GM21723 (cell line): ENCODE measurements at regions not wholly inside any gene's neighbourhood (a gene's known extent, or its start where the extent isn't known, plus 50 kb on each side); places are given as distances from the start of the nearest gene placed in this dataset.
"Not testable (repeated sequence)": the region's sequence is repeated elsewhere in the genome, so short reads cannot be mapped to it uniquely, and the experiment has no call there.

Experiments used
- ATAC-seq: cut with Tn5 transposase; IDR thresholded peaks from one replicate; pipeline ENCODE4 v1.9.1; 2021; ENCODE audit warnings: mild to moderate bottlenecking, moderate library complexity; ENCODE audit not compliant: unreplicated experiment

GRCh38 chr1:192862271-192862670 is 53.4 kb downstream of the RGS2 start:
- no peak for ATAC-seq

GRCh38 chr1:192866241-192866868 is 57.5 kb downstream of the RGS2 start:
- ATAC-seq = no peak

- no peak for ATAC-seq
Measured at GRCh38 chr1:192867180-192867579, 58.3 kb downstream of the RGS2 start.

GRCh38 chr1:192869308-192869940 is 60.6 kb downstream of the RGS2 start:
- no peak for ATAC-seq

GRCh38 chr1:192872010-192872409 is 63.2 kb downstream of the RGS2 start:
- ATAC-seq = no peak

- ATAC-seq = no peak
Measured at GRCh38 chr1:192873836-192874235, 65.0 kb downstream of the RGS2 start.

GRCh38 chr1:192876633-192877032 is 67.8 kb downstream of the RGS2 start:
- no peak for ATAC-seq

- ATAC-seq = no peak
Measured at GRCh38 chr1:192877283-192877886, 68.5 kb downstream of the RGS2 start.

GRCh38 chr1:192878249-192878648 is 69.4 kb downstream of the RGS2 start:
- ATAC-seq = no peak

GRCh38 chr1:192879406-192879805 is 70.6 kb downstream of the RGS2 start:
- ATAC-seq = no peak

GRCh38 chr1:192880231-192880630 is 71.4 kb downstream of the RGS2 start:
- no peak for ATAC-seq

- ATAC-seq = no peak
Measured at GRCh38 chr1:192884241-192884640, 75.4 kb downstream of the RGS2 start.

- ATAC-seq = not testable (repeated sequence)
Measured at GRCh38 chr1:192885387-192885786, 76.5 kb downstream of the RGS2 start.

- ATAC-seq = no peak
Measured at GRCh38 chr1:192887426-192887825, 78.6 kb downstream of the RGS2 start.

- ATAC-seq = no peak
Measured at GRCh38 chr1:192888574-192888973, 79.7 kb downstream of the RGS2 start.

GRCh38 chr1:192889082-192889481 is 80.2 kb downstream of the RGS2 start:
- no peak for ATAC-seq

- no peak for ATAC-seq
Measured at GRCh38 chr1:192890134-192890533, 81.3 kb downstream of the RGS2 start.

- ATAC-seq = no peak
Measured at GRCh38 chr1:192892934-192893333, 84.1 kb downstream of the RGS2 start.

GRCh38 chr1:192895487-192895886 is 86.6 kb downstream of the RGS2 start:
- ATAC-seq = not testable (repeated sequence)

- ATAC-seq = no peak
Measured at GRCh38 chr1:192896376-192896775, 87.5 kb downstream of the RGS2 start.

- ATAC-seq = no peak
Measured at GRCh38 chr1:192901500-192901899, 92.7 kb downstream of the RGS2 start.

GRCh38 chr1:192903142-192903541 is 94.3 kb downstream of the RGS2 start:
- no peak for ATAC-seq
